ENCODE measurements at regions not wholly inside any gene's neighbourhood (a gene's known extent, or its start where the extent isn't known, plus 50 kb on each side); places are given as distances from the start of the nearest gene placed in this dataset.

DNA sequence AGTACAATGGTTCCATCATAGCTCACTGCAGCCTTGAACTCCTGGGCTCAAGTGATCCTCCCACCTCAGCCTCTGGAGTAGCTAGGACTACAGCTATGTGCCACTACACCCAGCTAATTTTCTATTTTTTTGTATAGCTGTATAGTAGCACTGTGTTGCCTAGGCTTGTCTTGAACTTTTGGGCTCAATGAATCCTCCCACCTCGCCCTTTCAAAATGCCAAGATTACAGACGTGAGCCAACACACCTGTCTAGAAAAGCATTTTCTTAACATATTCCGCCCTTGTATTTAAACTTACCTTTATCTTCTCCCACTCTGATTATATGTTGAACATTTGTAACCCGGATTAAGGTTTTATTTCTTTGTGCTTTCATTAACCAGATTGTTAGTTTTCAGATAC is 750.7 kb upstream of the GCFC2 start:
- DNase-seq (ENCODE audit: low read depth), result no peak

DNA sequence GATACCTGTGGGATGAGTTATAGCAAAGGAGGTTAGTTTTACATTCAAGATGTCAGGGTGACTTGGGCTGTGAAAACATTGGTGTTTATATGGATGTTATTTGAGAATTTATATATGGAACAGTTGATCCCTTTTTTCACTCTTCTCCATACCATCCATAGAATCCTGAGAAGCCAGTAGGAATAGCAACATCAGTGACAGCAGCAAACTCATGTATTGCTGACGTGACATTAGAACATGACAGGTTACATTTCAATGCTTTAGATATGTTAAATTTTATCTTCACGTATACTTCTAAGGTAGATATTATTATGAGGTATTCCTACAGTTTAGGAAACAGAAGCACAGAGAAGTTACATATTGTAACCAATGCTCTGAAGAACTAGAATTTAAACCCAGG is 745.2 kb upstream of the GCFC2 start:
- DNase-seq (ENCODE audit: low read depth), result no peak

DNA sequence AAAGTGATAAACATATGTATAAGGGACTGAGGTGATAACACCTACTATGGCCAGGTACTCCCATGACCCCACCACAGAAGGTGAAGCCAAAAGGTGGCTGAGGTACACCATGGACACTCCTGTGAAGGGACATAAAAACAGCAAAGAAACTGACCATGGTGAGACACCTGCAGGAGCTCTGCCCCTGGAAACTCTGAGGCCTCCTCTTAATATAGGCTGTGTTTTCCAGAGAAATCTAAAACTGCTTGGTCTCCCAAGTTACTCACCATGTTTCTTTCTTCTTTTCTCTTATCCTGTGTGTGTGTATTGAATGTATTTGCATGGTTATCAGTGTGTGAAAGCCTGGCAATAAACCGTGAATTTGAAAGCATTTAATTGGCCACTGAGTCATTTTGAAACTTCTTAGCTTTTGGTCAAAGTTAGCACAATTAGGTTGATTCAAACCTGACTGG is 739.3 kb upstream of the GCFC2 start:
- DNase-seq (ENCODE audit: low read depth), result no peak

DNA sequence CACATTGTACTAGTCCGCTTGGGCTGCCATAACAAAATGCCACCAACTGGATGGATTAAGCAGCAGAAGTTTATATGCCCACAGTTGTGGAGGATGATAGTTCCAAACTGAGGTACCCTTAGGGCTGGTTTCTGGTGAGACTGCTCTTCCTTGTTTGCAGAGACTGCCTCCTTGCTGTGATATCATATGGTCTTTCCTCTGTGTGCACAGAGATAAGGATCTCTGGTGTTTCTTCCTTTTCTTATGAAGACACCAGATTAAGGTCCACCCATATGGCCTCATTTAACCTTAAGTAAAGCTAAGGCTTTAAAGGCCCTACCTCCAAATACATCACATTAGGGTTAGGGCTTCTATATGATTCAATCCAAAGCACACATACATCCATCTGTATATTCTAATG is 738.2 kb upstream of the GCFC2 start:
- DNase-seq (ENCODE audit: low read depth), result no peak

DNA sequence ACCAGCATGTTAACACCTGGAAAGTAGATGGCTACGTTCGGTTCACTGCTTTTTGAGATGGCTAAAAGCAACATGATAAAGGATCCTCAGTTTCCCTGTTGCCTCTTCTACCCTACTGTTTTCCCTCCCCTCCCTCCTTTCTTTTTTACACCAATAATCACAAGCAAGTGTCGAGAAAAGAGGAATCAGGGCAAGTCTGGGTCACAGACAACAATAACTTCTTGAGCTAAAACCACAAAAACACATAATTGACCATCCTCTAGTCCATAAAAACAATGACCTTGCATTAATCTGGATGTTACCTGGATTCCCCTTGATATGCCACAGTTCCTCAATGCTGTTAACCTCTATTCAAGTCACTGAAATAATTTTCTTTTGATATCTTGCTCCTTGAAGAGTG is 736.6 kb upstream of the GCFC2 start:
- DNase-seq (ENCODE audit: low read depth), result no peak

DNA sequence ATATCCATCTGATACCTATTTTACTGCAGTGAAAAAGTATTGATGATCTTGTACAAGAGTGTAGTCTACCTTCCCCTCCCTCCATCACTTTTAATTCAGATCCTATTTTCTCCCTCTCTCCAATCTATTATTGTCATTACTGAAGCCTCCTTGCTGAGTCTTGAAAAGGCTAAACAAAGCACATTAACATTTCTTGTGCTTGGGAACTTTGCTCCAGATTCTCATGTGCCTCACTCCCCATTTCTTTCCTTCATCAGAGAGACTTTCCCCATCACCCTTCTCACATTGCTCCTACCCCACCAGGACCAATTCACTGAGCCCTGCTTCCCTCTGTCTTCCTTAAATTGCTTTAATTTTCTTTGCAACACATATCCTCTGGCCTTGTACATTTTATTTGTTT is 736.2 kb upstream of the GCFC2 start:
- DNase-seq (ENCODE audit: low read depth), result no peak

DNA sequence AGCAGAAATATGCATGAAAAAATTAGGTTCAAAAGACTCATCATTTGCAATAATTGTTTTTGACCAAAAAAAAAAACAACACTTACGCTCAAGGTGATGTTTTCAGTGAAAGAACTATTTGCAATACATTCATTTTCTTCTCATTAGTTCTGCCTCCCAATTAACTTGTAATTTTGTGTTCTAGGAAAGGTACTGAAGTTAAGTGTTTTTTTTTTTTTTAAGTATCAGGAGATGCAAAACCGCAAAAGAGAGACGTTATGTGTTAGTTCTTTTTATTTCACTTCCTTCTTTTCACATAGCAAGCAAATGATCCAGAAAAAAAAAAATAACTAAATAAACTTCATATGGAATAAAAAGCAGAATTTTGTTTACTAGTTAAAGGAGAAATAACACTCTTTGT is 735.2 kb upstream of the GCFC2 start:
- DNase-seq (ENCODE audit: low read depth), result no peak

DNA sequence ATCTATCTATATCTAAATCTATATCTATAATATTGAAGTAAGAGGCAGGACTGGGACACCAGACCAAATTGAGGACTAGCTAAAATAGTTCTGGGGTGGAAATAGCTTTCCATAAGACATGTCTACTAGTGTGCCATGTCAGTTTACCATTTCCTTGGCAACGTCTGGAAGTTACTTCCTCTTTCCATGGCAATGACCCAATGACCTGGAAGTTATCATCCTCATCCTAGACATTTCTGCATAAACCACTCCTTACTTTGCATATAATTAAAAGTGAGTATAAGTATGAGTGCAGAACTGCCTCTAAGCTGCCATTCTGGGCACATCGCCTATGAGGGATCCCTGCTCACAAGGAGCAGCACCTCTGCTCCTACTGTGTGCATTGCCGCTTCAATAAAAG is 734.0 kb upstream of the GCFC2 start:
- DNase-seq (ENCODE audit: low read depth), result no peak

DNA sequence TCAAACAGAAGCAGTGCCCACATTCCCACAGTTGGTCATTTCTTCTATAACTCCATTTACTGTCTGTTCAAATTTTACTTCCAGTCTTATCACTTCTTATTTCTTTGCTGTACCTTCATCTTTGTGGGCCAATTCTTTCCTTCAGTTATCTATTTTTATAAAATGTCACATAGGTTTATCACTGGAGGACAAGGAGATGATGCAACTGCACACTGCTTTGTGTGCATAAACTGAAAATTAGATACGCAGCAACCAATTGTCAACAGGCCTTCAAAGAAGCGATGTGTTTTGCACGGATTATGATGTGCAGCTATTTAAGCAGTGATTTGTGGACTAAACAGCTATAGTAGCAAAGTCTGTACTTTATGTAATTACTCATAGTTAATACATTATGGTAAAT is 726.8 kb upstream of the GCFC2 start:
- DNase-seq (ENCODE audit: low read depth), result no peak

DNA sequence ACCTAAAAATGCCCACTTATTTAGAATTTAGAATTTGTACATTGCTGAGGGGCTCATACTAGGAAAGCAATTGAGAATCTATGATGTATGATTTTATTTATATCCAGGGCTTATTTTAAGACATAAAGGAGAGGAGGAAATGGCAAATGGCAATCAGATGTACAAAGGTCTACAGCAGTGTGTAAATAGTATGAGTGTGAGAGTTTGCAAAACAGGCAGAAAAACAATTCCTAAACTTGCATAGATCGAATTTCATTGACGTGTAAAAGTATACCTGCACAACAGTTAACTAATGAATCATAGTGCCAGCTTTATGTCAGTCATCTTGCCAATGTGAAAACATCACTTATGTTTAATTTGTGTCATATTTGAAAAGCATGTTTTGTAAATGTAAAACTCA is 718.7 kb upstream of the GCFC2 start:
- DNase-seq (ENCODE audit: low read depth), result no peak

DNA sequence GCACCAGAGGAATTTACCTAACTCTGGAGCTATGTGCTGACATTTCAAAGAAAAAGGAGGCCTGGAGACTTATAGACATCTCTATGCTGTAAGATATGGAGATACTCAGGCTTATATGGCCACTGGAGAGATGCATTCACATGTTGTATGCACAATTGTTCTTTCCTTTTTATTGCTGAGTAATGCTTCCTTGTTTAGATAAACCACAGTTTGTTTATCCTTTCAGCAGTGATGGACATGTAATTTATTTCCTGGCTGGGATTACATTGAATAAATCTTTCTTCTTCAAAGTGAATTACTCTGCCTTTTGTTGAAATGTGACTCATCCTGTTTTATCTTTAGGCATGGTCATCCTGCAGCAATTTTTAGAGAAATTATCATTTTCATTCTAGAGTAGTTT is 716.7 kb upstream of the GCFC2 start:
- no peak for DNase-seq (ENCODE audit: low read depth)

DNA sequence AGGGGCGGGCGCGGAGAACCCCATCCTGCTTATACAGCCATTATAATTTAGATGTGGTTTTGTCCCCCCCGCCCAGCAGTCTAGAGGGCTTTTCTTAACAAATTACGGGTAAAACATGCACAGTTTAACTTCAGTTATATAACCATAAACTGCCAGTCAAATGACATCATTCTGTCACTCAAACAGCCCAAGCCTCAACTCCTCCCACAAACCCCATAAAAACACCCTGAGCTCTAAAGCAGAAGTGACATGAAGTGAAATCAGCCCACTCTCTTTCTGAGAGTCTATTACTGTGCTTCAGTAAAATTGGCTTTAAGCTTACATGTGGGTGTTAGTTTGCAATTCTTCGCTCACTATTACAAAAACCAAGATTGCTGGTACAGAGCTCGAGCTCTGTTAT is 705.1 kb upstream of the GCFC2 start:
- no peak for DNase-seq (ENCODE audit: low read depth)

DNA sequence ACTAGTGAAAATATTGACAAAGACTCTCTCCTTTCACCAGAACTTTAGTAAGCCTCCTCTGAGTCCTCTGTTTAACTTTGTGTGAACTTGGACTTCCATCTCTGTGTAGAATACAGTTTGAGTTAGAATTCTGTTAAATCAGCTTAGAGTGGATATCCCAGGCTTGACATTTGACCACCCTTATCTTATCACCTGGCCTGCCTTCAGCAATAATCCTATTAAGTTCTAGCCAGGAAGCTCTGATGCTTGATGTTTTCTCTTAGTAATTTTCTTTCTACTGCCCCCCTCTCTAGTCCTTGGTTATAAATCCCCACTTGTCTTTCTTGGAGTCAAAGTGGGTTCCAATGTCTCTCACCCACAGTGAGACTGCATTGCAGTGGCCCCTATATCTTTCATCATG is 702.7 kb upstream of the GCFC2 start:
- no peak for DNase-seq (ENCODE audit: low read depth)

DNA sequence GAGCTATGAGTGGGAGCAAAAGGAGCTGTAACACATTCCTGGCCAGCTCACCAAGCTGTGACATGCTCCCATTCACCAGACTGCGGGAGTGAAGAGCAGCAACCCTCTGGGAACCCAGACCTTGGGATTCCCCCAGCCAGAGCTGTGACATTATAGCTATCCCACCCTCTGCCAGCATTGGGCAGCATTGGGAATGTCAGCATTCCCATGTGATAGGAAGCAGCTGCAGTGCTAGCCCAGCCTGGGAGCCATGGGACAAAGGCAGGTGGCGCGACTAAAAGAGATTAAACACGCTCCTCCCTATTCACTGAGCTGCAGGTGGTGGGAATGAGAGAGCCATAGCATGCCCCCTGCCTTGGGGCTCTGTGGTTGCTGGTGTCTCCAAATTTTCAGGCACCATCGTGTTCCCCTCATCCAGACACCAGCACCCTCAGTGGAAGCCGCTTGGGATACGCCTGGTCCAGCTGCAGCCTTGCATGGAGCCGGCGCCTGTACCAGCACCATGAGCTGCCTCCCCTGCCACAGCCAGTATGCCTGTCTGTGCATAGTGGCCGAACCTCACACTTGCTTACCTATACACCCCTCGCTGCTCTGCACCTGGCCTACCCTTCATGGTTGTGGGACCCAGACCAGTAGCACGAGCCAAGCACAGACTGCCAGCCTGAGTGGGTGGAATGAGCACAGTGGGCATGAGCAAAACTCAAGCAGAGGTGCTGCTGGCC is 695.6 kb upstream of the GCFC2 start:
- no peak for DNase-seq (ENCODE audit: low read depth)

DNA sequence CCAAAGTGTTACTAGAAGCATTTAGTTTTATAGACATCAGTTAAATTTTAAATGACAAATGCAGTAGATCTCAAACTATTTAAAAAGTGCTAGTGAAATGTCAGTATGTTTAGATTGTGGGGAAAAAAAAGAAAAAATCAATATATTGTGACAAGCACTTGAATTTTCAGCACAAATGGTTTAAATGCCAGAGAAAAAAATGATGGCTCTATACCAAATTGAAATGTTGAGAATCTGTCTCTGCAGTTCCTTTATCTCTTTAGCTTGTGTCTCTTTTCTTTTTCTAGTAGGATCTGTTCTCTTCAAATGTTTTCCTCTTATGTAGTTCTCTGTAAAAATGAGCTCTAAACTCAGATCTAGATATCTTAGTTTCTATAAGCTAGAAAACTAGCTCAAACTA is 682.6 kb upstream of the GCFC2 start:
- DNase-seq (ENCODE audit: low read depth), result no peak

DNA sequence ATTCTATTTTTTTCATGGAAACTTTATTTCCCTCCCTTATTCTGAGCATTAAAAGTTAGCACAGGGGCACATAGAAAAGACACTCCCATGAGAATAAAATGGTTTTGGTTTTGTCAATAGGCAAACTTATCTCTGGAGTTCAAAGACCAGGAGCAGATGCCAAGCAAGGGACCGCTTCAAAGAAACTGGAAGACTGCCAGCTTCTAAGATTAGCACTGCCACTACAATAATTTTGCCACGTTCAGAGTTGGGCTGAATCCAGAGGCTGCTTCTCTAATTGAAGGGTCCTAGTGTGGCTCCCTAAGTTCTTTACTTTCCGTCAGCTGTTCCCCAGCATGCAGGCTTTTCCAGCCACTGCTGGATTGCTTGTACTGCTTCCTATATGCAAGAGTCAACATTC is 681.0 kb upstream of the GCFC2 start:
- no peak for DNase-seq (ENCODE audit: low read depth)

DNA sequence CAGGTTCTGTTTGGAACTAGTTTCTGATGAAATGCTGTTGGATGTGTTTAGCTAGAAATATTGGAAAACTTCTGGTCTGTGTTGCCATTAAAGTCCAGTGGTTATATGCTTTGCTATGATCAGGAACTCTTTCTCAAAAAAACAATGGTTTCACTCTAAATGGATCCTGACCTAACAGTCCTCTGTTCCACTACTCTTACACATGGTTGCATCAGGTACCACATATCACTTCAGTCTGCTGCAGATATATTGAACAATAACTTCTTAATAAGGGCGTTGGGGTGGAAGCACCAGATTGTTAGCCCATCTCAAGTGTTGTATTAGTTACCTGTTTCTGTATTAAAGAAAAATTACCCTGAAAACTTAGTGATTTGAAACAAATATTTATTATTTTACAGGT is 676.6 kb upstream of the GCFC2 start:
- no peak for DNase-seq (ENCODE audit: low read depth)

DNA sequence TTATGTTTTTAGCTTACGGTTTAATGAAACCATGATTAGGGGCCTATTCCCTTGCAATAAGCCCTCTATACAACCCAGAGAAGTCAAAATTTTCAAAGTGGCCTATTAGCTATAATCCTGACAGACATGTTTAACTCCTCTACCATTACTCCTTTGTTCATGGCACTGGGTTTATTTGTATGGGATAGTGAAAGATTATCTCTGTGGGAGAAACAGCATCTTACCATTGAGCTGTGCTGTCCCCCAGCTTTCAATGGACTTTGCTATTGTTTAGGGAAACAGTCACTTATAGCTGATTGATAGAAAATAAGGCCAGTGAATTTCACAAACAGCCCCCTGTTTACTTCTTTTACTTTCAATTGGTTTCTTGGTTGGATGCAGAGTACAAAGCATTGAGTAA is 675.2 kb upstream of the GCFC2 start:
- no peak for DNase-seq (ENCODE audit: low read depth)

DNA sequence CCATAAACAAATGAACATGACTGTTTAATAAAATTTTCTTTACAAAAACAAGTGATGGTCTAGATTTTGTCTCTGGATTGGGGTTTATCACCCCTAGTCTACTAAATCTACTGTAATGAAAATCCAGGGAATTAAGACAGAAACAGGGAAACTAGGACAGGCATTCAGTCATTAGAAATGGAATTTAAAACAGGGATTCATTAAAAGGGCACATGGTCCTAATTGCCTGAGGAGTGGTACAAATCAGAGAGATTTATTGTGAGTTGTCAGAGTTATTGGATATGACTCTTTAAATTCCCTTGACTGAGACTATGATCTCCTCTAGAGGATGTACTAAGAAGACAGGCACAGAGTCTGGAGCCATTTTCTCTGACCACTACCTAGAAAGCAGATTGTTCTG is 670.9 kb upstream of the GCFC2 start:
- DNase-seq (ENCODE audit: low read depth), result no peak

DNA sequence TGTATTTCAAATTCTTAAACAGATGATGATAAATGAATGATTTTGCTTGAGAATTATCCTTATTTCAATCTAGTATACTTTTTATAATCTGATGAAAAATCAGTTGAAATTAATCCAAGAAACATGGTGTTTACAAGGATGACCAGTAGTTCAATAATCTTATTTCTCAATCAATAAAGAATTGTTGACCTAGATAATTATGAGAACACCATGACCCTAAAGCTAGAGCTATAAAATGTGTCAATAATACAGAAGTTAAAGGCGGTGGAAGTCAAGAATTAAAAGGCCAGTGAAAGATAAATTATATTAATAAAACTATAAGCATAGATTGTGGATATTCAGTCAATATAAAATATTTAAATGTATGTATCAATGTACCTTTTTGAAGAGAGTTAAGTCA is 667.4 kb upstream of the GCFC2 start:
- no peak for DNase-seq (ENCODE audit: low read depth)

DNA sequence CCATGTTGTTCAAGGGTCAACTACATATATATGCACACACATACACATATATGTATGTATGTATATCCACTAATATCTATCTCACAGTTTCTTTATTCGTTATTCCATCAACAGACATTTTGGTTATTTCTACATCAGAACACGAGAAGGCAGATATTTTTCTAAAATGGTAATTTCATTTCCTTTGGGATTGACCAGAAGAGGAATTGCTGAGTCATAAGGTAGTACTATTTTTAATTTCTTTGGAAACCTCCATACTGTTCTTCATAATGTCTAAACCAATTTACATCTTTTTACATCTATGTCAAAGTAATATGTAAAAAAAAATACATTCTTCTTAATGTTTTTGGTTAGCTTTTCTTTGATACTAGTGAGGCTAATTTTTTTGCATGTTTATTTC is 630.7 kb upstream of the GCFC2 start:
- no peak for DNase-seq (ENCODE audit: low read depth)

DNA sequence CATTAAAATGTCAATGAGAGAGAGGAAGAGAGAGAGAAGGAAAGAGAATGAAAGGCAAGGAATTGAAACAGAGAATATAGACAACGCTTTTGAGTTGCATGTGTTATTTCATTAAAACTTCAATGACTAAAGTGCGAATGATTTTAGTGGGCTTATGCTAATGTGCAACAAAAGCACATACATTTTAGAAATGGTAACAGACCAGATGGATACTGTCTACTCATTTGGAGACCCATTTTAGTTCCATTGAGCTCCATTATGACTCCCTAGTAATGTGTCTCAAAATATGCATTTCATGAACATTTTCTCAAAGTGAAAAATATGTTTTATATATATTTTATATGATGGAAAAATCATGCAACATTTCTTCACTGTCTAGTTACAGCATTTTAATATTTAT is 622.2 kb upstream of the GCFC2 start:
- no peak for DNase-seq (ENCODE audit: low read depth)

DNA sequence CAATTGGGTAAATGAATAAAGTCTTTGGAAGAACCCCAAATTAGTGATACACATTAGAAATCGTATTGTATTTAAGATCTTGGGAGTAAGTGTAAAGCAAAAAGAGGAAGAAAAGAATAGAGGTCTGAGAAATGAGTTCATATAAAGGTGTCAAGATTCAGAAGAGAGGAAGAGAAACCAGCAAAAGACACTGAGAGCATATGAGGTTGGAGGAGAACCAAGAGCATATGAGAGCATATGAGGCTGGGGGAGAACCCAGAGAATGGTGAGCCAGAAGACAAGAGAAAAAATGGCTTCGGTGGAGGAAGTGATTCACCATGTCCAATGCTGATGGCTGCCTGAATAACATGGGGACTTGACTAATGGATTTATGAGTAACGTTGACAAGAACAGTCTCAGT is 620.1 kb upstream of the GCFC2 start:
- no peak for DNase-seq (ENCODE audit: low read depth)

DNA sequence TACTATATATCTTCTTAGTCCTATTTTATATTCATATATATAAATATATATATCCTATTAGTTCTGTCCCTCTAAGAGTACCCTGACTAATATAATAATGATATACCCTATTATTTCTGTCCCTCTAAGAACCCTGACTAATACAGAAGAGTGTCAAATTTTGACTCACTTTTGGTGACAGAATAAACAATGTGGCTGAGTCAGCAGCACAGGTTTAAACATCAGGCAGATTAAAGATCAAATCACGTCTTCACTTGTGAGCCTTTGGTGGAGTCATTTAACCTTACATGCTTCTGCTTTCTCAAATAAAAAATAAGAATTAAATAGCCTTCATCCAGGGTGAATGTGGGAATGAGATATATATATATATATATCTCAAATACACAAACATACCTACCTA is 615.9 kb upstream of the GCFC2 start:
- DNase-seq (ENCODE audit: low read depth), result no peak
